Fibroblast of peridontal ligament (primary cell): ENCODE measurements at regions not wholly inside any gene's neighbourhood (a gene's known extent, or its start where the extent isn't known, plus 50 kb on each side); places are given as distances from the start of the nearest gene placed in this dataset.

ENCODE experiments used
- DNase-seq: peaks from one replicate; pipeline ENCODE4 v3.0.0-alpha.2; 2010; ENCODE audit errors: extremely low read depth

- no peak for DNase-seq
Measured at GRCh38 chr11:19560156-19560555, 152.5 kb upstream of the NAV2 start.

GRCh38 chr11:19559746-19560145, 152.9 kb upstream of the NAV2 start:
- DNase-seq = no peak

- no peak for DNase-seq
Measured at GRCh38 chr11:19558189-19558986, 154.2 kb upstream of the NAV2 start.

- DNase-seq = peak; percentile 76
Measured at GRCh38 chr11:19557720-19558140, 154.9 kb upstream of the NAV2 start.

- peak; percentile 27 for DNase-seq
Measured at GRCh38 chr11:19557185-19557584, 155.5 kb upstream of the NAV2 start.

- DNase-seq = no peak
Measured at GRCh38 chr11:19555266-19555665, 157.4 kb upstream of the NAV2 start.

- DNase-seq = peak; percentile 82
Measured at GRCh38 chr11:19553683-19554333, 158.8 kb upstream of the NAV2 start.

GRCh38 chr11:19552656-19553260, 159.9 kb upstream of the NAV2 start:
- DNase-seq = no peak

- no peak for DNase-seq
Measured at GRCh38 chr11:19552161-19552560, 160.5 kb upstream of the NAV2 start.

GRCh38 chr11:19551457-19551856, 161.2 kb upstream of the NAV2 start:
- peak; percentile 10 for DNase-seq

- no peak for DNase-seq
Measured at GRCh38 chr11:19547044-19547443, 165.6 kb upstream of the NAV2 start.

- DNase-seq = peak; percentile 45
Measured at GRCh38 chr11:19546325-19546724, 166.3 kb upstream of the NAV2 start.

GRCh38 chr11:19541521-19542049, 171.1 kb upstream of the NAV2 start:
- DNase-seq = no peak

- DNase-seq = no peak
Measured at GRCh38 chr11:19539861-19540260, 172.8 kb upstream of the NAV2 start.

- no peak for DNase-seq
Measured at GRCh38 chr11:19537803-19538453, 174.7 kb upstream of the NAV2 start.

GRCh38 chr11:19536131-19536530, 176.5 kb upstream of the NAV2 start:
- no peak for DNase-seq

- no peak for DNase-seq
Measured at GRCh38 chr11:19530505-19530904, 182.1 kb upstream of the NAV2 start.

GRCh38 chr11:19526119-19526518, 186.5 kb upstream of the NAV2 start:
- peak; percentile 19 for DNase-seq

GRCh38 chr11:19525714-19526113, 186.9 kb upstream of the NAV2 start:
- no peak for DNase-seq

GRCh38 chr11:19525276-19525675, 187.4 kb upstream of the NAV2 start:
- DNase-seq = no peak

- peak; percentile 41 for DNase-seq
Measured at GRCh38 chr11:19524171-19524671, 188.4 kb upstream of the NAV2 start.

GRCh38 chr11:19520681-19521080, 192.0 kb upstream of the NAV2 start:
- DNase-seq = no peak
